ENCODE measurements at regions not wholly inside any gene's neighbourhood (a gene's known extent, or its start where the extent isn't known, plus 50 kb on each side); places are given as distances from the start of the nearest gene placed in this dataset.

DNA sequence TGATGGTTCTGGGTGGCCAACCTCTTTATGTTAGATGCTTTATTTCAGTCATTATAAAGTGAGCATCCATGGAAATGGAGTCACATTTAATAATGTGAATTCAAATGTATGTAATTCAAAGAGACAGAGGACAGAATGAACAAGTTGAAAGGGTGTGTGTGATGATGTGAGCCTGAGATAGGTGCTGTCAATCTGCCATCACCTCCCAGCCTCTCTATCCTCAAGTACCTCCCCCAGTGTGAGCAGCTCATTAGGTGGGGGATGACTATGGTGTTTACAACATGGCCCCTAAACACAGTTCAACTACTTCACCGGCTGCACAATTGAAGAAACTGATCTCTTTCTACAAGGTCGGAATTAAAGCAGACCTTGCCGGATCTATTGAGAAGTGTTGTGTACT, 74.7 kb upstream of the IGFBP5 start:
- TF ChIP-seq, protein P1, sequence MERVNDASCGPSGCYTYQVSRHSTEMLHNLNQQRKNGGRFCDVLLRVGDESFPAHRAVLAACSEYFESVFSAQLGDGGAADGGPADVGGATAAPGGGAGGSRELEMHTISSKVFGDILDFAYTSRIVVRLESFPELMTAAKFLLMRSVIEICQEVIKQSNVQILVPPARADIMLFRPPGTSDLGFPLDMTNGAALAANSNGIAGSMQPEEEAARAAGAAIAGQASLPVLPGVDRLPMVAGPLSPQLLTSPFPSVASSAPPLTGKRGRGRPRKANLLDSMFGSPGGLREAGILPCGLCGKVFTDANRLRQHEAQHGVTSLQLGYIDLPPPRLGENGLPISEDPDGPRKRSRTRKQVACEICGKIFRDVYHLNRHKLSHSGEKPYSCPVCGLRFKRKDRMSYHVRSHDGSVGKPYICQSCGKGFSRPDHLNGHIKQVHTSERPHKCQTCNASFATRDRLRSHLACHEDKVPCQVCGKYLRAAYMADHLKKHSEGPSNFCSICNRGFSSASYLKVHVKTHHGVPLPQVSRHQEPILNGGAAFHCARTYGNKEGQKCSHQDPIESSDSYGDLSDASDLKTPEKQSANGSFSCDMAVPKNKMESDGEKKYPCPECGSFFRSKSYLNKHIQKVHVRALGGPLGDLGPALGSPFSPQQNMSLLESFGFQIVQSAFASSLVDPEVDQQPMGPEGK (CRISPR knock-in tag; IDR thresholded peaks at IDR 0.05; ENCODE audit: borderline replicate concordance): no peak
- no peak for TF ChIP-seq SNAI2 (CRISPR knock-in tag; IDR thresholded peaks at IDR 0.05)
- TF ChIP-seq, protein P2, sequence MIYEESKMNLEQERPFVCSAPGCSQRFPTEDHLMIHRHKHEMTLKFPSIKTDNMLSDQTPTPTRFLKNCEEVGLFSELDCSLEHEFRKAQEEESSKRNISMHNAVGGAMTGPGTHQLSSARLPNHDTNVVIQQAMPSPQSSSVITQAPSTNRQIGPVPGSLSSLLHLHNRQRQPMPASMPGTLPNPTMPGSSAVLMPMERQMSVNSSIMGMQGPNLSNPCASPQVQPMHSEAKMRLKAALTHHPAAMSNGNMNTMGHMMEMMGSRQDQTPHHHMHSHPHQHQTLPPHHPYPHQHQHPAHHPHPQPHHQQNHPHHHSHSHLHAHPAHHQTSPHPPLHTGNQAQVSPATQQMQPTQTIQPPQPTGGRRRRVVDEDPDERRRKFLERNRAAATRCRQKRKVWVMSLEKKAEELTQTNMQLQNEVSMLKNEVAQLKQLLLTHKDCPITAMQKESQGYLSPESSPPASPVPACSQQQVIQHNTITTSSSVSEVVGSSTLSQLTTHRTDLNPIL (CRISPR knock-in tag; IDR thresholded peaks at IDR 0.05; ENCODE audit: low read depth): no peak
- TF ChIP-seq RARB (CRISPR knock-in tag; IDR thresholded peaks at IDR 0.05): no peak

All from SK-N-SH treated with all-trans-retinoic acid at 6 μM for 48 hours (cell line).